ENCODE measurements at regions not wholly inside any gene's neighbourhood (a gene's known extent, or its start where the extent isn't known, plus 50 kb on each side); places are given as distances from the start of the nearest gene placed in this dataset.

- DNase-seq, result no peak
- no CpG with 5 or more reads among the region's 1 CpG for WGBS (ENCODE audit: extremely low coverage, insufficient read length, low lambda C conversion rate)
- no peak overlapping the region for H2AK5ac ChIP-seq (ENCODE audit: insufficient read length, low read length)
- no peak overlapping the region for H3K9ac ChIP-seq (ENCODE audit: extremely low read depth, insufficient read length, low read length)
- no peak overlapping the region for H3K27ac ChIP-seq (ENCODE audit: insufficient read length, low read depth, low read length)
- Mint-ChIP-seq H3K36me3 (ENCODE audit: insufficient read depth in 1 of 3, low read depth in 3 of 3) (no peaks in the 10 kb centered on the region), H3K4me1 (no peaks in the 10 kb centered on the region; a peak in 1 of 4 replicates), H3K9me3 (no peaks in the 10 kb centered on the region), H3K27me3 (ENCODE audit: low read depth) (no peaks in the 10 kb centered on the region), H3K4me3 (no peak overlapping the region), H3K27ac (no peak overlapping the region)
- no peak for TF ChIP-seq CTCF (conservative IDR thresholded peaks at IDR 0.05)
- H3K9me3 ChIP-seq (ENCODE audit: control insufficient read depth, low read depth, low read length), result no peaks in the 10 kb centered on the region
- H3K23ac ChIP-seq (ENCODE audit: insufficient read length, low read depth, low read length), result no peak overlapping the region
- H3K4me2 ChIP-seq (ENCODE audit: insufficient read depth, insufficient read length, low read length), result no peak overlapping the region
- H3T11ph ChIP-seq (ENCODE audit: low read length), result no peak overlapping the region
- no peak overlapping the region for H2AFZ ChIP-seq (ENCODE audit: low read length)
- no peaks in the 10 kb centered on the region for H3K79me2 ChIP-seq (ENCODE audit: insufficient read depth, low read length)
- no peak overlapping the region for H2BK15ac ChIP-seq (ENCODE audit: low read depth, low read length)
- H4K8ac ChIP-seq (replicated peaks; ENCODE audit: insufficient read length, low read depth, low read length), result no peak overlapping the region
- H4K20me1 ChIP-seq (ENCODE audit: control insufficient read depth, insufficient read depth, insufficient read length), result no peaks in the 10 kb centered on the region
- no peaks in the 10 kb centered on the region; the same call in 1 of the 2 replicates for H3K4me1 ChIP-seq (ENCODE audit: insufficient read depth, low read length)
- H4K5ac ChIP-seq (ENCODE audit: insufficient read length, low read depth, low read length), result no peak overlapping the region
- H3K27me3 ChIP-seq (ENCODE audit: insufficient read depth, low read length), result no peaks in the 10 kb centered on the region
- no peaks in the 10 kb centered on the region for H3K23me2 ChIP-seq (ENCODE audit: insufficient read length, low read depth, low read length, poor library complexity, severe bottlenecking)
- no peak overlapping the region for H2BK12ac ChIP-seq (ENCODE audit: insufficient read length, low read depth, low read length)
- H3K56ac ChIP-seq (ENCODE audit: insufficient read length, low read depth, low read length), result no peak overlapping the region
- no peak overlapping the region for H3K4ac ChIP-seq (ENCODE audit: low read depth, low read length)
- no peak overlapping the region for H3K14ac ChIP-seq (ENCODE audit: insufficient read depth, low read length)
- no peak overlapping the region for H4K91ac ChIP-seq (ENCODE audit: insufficient read length, low read depth, low read length)
- no peaks in the 10 kb centered on the region for H3K79me1 ChIP-seq (ENCODE audit: insufficient read depth, low read depth, low read length, poor library complexity, severe bottlenecking)
- no peak overlapping the region for H2BK20ac ChIP-seq (ENCODE audit: low read depth, low read length, poor library complexity, severe bottlenecking)
- H2BK120ac ChIP-seq (ENCODE audit: low read depth, low read length, poor library complexity, severe bottlenecking), result no peak overlapping the region
- H3K18ac ChIP-seq (ENCODE audit: insufficient read length, low read depth, low read length), result no peak overlapping the region
- H2BK5ac ChIP-seq (ENCODE audit: insufficient read length, low read length), result no peak overlapping the region
Observed at GRCh38 chr5:101543780-101544179, 640.7 kb upstream of the ST8SIA4 start.

Measured in H9 (cell line).